ENCODE measurements at regions not wholly inside any gene's neighbourhood (a gene's known extent, or its start where the extent isn't known, plus 50 kb on each side); places are given as distances from the start of the nearest gene placed in this dataset.

- no peak overlapping the region for H3K4me3 ChIP-seq (ENCODE audit: low read length)
- DNase-seq (ENCODE audit: low read depth): peak; percentile 67
- TF ChIP-seq CTCF (conservative IDR thresholded peaks at IDR 0.05; ENCODE audit: low read depth, low read length): no peak
Observed at GRCh38 chr9:4371108-4371507, 71.2 kb upstream of the GLIS3 start.

DNA sequence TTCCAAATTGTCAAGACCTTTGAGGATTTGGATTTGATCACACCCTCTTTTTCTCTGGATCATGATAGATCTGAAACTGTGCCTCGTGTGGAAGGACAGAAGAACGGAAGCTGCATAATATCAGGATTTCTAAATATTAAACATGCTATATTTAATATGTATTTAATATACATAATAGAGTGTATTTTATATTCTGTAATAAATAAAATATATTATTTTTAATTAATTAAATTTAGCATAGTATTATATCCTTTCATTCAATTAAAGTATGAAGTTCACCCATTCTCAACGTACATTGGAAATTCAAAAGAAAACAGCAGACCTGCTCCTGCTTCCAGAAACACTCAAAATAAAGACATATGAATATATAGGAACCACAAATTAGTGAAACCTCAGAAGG, 70.6 kb upstream of the GLIS3 start:
- no peak for TF ChIP-seq CTCF (conservative IDR thresholded peaks at IDR 0.05; ENCODE audit: low read depth, low read length)
- DNase-seq (ENCODE audit: low read depth): no peak

DNA sequence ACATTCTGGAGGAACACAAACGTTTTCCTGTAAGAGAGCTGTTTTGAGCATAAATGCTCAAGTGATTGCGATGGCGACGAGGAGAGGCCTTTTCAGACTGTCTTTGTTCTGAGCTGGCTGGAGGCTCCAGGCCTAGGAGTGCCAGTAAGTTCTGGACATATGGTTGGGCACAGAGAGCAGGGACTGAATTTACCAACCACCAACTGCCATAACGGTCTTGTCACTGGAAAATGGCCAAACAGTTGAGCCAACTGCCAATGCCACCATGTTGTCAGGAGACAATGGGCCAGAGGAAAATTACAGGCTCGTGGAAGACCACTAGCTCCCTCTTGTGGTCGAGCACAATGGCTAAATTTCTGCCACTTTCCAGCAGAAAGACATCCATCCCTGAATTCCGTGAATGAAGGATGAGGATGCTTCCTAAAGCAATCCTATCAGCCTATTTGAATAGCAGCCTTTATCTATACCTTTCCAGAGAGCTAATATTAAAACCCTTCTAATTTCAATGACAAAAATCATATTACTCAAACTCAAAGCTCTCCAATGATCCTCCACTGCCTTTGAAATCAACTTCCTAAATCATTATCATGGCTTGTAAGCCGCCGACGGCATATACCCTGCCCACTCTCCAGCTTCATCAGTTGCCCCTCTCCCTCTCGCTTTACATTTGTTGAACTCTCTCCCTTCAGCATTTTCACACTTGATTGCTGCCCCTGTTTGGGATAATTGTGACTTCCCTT, 66.9 kb upstream of the GLIS3 start:
- TF ChIP-seq CTCF (conservative IDR thresholded peaks at IDR 0.05; ENCODE audit: low read depth, low read length): peak; percentile 85
- H3K4me3 ChIP-seq (ENCODE audit: low read length): no peak overlapping the region
- DNase-seq (ENCODE audit: low read depth): no peak

More for the DNA sequence above, 70.6 kb upstream of the GLIS3 start:
- H3K4me3 ChIP-seq (ENCODE audit: low read length): no peak overlapping the region

DNA sequence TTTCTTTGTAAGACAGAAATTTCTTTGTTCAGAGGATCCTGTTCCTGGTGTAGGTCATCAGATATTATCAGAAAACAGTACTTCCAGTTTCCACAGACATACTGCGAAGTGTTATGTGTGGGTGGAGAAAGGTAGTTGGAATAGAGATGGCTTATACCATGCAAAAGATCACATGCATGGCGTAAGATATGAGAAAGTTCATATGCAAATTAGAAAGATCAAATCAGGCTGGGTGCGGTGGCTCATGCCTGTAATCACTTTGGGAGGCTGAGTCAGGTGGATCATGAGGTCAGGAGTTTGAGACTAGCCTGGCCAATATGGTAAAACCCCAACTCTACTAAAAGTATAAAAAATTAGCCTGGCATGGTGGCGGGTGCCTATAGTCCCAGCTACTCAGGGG, 65.2 kb upstream of the GLIS3 start:
- DNase-seq (ENCODE audit: low read depth): no peak
- no peak for TF ChIP-seq CTCF (conservative IDR thresholded peaks at IDR 0.05; ENCODE audit: low read depth, low read length)
- H3K4me3 ChIP-seq (ENCODE audit: low read length): no peak overlapping the region

- DNase-seq (ENCODE audit: low read depth): no peak
- H3K4me3 ChIP-seq (ENCODE audit: low read length): no peak overlapping the region
- no peak for TF ChIP-seq CTCF (conservative IDR thresholded peaks at IDR 0.05; ENCODE audit: low read depth, low read length)
Observed at GRCh38 chr9:4362281-4362680, 62.4 kb upstream of the GLIS3 start.

DNA sequence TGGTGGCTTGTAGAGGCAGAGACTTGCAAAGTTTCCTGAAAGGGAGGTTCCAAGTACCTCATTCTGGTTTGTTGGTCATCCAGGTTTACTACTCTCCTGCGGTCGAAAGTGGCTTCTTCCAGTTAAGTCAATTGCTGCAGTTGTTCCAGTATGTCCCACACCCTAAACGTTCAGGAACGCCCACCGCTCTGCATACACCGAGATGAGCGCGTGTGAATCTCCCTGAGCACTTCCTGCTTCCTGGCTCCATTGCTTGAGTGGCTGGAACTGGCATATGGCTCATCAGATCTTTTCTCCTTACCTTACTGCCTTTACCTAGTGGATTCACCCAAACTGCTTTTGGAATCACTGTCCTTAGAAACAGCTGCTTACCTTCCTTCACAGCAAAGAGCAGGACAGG, 59.1 kb upstream of the GLIS3 start:
- TF ChIP-seq CTCF (conservative IDR thresholded peaks at IDR 0.05; ENCODE audit: low read depth, low read length): no peak
- DNase-seq (ENCODE audit: low read depth): no peak
- H3K4me3 ChIP-seq (ENCODE audit: low read length): no peak overlapping the region

DNA sequence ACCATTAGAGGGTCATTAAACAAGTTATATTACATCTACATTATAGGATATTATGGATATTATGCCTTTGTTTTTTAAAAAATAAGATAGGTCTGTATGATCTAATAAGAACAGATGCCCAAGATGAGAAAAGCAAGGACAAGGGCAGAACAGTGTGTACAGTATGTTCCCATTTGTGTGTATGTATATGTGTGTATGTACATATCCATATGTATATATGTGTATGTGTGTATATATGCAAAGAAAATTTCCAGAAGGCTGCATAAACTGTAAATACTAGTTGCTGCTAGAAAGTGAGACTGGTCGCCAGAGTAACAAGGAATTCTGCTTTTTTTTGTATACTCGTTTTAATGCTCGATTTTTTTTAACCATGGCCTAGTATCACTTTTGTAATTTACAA, 58.1 kb upstream of the GLIS3 start:
- no peak for DNase-seq (ENCODE audit: low read depth)
- no peak for TF ChIP-seq CTCF (conservative IDR thresholded peaks at IDR 0.05; ENCODE audit: low read depth, low read length)

More for the DNA sequence above, 58.1 kb upstream of the GLIS3 start:
- no peak overlapping the region for H3K4me3 ChIP-seq (ENCODE audit: low read length)
